ENCODE measurements at regions not wholly inside any gene's neighbourhood (a gene's known extent, or its start where the extent isn't known, plus 50 kb on each side); places are given as distances from the start of the nearest gene placed in this dataset.

DNA sequence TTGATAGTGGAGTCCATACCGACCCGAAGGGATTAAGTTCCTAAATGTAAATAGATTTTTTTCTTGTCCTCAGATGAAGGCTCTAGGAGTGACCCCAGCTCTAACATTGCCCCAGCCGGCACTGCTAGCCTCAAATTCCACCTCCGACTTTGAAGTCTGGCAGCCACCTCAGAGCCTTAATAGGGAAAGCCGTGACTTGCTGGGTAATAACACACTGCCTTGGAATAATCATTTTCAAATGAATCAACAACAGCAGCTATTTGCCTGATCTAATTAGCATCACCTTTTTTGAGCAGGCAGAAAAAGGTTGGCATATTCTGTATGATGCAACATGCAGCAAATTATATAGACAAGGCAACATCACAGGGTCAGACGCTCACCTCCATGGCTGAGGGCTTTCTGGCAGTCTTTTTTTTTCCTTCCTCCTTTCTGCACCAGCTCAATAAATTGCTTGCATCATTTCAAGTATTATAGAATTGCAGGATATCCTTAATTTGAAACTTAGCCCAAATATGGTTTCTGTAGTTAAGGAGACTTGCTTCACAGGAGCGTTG lies 276.5 kb upstream of the ATP5MC3 start:
- 54 to 60% methylated on average over 7 of the region's 7 CpGs for WGBS, 2 donors
- no peaks in the 10 kb centered on the region for H3K9me3 ChIP-seq
- intact Hi-C loops (cut with DNase I): no loop called here
- no peak overlapping the region for H3K4me3 ChIP-seq
- H3K27ac ChIP-seq: no peak overlapping the region
- TF ChIP-seq EP300 (IDR thresholded peaks at IDR 0.05) (no peak), POLR2AphosphoS5 (IDR thresholded peaks at IDR 0.05) (no peak), POLR2A (IDR thresholded peaks at IDR 0.05) (no peak)
- TF ChIP-seq, protein P1, sequence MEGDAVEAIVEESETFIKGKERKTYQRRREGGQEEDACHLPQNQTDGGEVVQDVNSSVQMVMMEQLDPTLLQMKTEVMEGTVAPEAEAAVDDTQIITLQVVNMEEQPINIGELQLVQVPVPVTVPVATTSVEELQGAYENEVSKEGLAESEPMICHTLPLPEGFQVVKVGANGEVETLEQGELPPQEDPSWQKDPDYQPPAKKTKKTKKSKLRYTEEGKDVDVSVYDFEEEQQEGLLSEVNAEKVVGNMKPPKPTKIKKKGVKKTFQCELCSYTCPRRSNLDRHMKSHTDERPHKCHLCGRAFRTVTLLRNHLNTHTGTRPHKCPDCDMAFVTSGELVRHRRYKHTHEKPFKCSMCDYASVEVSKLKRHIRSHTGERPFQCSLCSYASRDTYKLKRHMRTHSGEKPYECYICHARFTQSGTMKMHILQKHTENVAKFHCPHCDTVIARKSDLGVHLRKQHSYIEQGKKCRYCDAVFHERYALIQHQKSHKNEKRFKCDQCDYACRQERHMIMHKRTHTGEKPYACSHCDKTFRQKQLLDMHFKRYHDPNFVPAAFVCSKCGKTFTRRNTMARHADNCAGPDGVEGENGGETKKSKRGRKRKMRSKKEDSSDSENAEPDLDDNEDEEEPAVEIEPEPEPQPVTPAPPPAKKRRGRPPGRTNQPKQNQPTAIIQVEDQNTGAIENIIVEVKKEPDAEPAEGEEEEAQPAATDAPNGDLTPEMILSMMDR (IDR thresholded peaks at IDR 0.05): no peak
- H3K36me3 ChIP-seq: no peaks in the 10 kb centered on the region
- H3K27me3 ChIP-seq: no peaks in the 10 kb centered on the region
- H3K4me1 ChIP-seq: no peaks in the 10 kb centered on the region
- DNase-seq: no peak

DNA sequence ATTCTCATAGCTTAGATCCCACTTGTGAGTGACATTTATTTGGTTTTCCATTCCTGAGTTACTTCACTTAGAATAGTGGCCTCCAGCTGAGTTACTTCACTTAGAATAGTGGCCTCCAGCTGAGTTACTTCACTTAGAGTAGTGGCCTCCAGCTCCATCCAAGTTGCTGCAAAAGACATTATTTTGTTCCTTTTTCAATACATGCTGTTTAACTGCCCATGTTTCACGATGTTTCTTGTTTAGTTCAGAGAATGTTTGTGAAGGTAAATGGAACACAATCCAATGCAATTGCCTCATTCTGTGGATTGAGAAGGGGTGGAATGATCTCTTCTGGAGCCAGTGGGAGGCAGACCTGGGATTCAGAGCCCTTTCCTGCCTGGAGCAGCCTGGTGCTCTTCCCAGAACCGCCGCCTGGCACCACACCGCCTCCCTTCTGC lies 273.5 kb upstream of the ATP5MC3 start:
- intact Hi-C loops (cut with DNase I): no loop called here
- Histone ChIP-seq H3K4me1 (no peaks in the 10 kb centered on the region), H3K36me3 (no peaks in the 10 kb centered on the region), H3K27ac (no peak overlapping the region), H3K4me3 (no peak overlapping the region), H3K27me3 (no peaks in the 10 kb centered on the region), H3K9me3 (no peaks in the 10 kb centered on the region)
- no peak for TF ChIP-seq POLR2A (IDR thresholded peaks at IDR 0.05)
- no peak for TF ChIP-seq EP300 (IDR thresholded peaks at IDR 0.05)
- no peak for TF ChIP-seq POLR2AphosphoS5 (IDR thresholded peaks at IDR 0.05)
- TF ChIP-seq, protein P1 (IDR thresholded peaks at IDR 0.05): no peak
- WGBS, 2 donors: 79% methylated on average over 4 of the region's 4 CpGs
- DNase-seq: no peak

DNA sequence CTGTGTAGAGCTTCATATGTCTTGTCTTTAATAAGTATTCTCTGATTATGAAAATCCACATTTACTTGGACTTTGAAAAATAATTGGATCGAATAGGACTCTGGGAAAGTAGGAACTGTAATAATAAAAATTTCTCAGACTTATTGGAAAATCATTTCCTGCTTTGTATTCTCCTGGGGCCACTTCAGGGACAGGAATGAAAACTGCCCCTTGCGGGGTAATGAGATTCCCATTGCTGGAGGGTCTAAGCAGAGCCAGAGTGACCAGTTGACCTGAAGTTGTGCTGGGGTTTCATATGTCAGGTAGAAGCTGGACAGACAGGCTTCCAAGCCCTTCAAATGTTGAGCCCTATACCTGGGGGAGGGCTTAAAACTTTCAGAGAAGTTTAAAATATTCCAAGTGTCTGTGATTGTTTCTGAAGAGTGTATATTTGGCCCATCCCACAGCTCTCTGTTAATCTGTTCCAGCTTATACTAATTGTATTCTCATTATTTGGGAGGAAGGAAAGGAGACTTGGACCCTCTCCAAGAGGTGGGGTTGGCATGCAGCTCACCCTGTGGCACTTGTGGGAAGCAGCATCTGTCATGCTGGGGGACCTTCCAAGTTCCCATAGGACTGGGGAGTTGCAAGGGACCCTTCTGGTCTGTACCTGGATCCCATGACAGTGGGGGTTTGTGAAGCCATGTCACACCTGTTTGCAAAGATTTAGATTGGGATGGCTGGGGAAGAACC lies 268.7 kb upstream of the ATP5MC3 start:
- Histone ChIP-seq H3K27me3 (no peaks in the 10 kb centered on the region), H3K4me1 (no peaks in the 10 kb centered on the region), H3K9me3 (no peaks in the 10 kb centered on the region), H3K4me3 (no peak overlapping the region), H3K36me3 (no peaks in the 10 kb centered on the region), H3K27ac (no peak overlapping the region)
- DNase-seq: no peak
- intact Hi-C loops (cut with DNase I): no loop called here
- 76 to 82% methylated on average over 2 of the region's 2 CpGs for WGBS, 2 donors
- TF ChIP-seq POLR2AphosphoS5 (IDR thresholded peaks at IDR 0.05): no peak
- TF ChIP-seq, protein P1 (IDR thresholded peaks at IDR 0.05): no peak
- TF ChIP-seq EP300 (IDR thresholded peaks at IDR 0.05): no peak
- no peak for TF ChIP-seq POLR2A (IDR thresholded peaks at IDR 0.05)

DNA sequence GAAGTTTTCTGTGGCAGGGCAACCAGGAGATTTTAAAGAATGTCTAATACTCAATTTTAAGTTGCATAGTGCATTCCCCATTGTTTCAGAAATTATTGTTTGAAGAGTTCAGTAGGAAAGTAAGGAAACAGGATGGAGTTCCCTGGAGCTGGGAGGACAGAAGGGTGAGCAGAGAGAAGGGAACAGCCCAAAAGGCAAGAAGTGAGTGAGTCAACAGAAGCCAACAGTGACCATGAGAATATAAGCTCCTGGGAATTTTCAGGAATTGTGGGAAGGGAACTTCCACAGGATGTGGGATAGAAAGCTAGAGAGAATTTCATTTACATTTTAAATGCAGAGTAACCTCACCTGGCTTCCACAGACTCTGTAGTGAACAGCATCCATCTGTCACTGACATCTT lies 268.1 kb upstream of the ATP5MC3 start:
- Histone ChIP-seq H3K27ac (no peak overlapping the region), H3K4me3 (no peak overlapping the region), H3K9me3 (no peaks in the 10 kb centered on the region), H3K36me3 (no peaks in the 10 kb centered on the region), H3K4me1 (no peaks in the 10 kb centered on the region), H3K27me3 (no peaks in the 10 kb centered on the region)
- no peak for DNase-seq
- intact Hi-C loops (cut with DNase I): no loop called here
- TF ChIP-seq, protein P1 (IDR thresholded peaks at IDR 0.05): no peak
- TF ChIP-seq POLR2A (IDR thresholded peaks at IDR 0.05): no peak
- no peak for TF ChIP-seq EP300 (IDR thresholded peaks at IDR 0.05)
- no peak for TF ChIP-seq POLR2AphosphoS5 (IDR thresholded peaks at IDR 0.05)
